NCI-H748 (cell line): ENCODE measurements at regions not wholly inside any gene's neighbourhood (a gene's known extent, or its start where the extent isn't known, plus 50 kb on each side); places are given as distances from the start of the nearest gene placed in this dataset.
"Not testable (repeated sequence)": the region's sequence is repeated elsewhere in the genome, so short reads cannot be mapped to it uniquely, and the experiment has no call there.

Experiments used
- DNase-seq: peaks from one replicate; lab custom pipeline; 2025; ENCODE audit not compliant: unreplicated experiment; lab: John Stamatoyannopoulos, UW

DNA sequence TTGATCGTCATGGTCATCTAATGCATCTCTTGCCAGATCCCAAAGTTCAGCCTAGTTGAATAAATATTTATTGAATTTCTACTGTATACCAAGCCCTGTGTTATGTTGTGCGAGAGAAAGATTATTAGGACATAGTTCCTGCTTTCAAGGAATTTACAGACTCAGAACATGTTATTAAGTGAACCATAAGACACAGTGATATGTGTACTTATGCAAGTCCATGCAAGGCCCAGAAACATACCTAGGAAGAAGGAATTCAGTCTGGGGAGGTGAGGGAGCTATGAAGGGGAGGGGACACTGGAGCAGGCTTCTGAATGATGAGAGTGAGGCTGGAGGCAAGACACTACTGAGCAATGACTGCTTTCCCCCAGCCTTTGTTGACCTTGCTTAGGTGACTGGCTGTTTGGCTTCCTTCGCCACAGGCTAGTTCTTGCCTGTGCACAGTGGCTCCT, 81.4 kb downstream of the ACAA2 start:
- DNase-seq, result no peak

DNA sequence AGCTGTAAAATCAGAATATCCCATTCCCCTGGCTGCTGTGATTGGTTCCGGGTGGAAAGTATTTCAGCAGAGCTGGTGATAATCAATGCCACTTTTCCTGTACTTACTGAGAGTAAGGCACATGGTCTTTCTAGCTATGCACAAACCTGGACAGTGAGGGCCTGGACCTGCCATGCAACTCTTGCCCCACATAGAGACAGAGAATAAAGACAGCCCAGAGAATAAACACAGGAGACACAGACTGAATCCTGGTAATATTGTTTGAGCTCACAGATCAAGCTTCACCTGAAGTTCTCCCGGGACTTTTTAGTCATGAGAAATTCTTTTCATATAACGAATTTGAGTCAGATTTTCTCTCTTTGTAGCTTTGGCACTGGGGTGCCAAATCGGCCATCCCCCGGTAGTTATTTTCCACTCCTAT, 81.9 kb downstream of the ACAA2 start:
- no peak for DNase-seq

DNA sequence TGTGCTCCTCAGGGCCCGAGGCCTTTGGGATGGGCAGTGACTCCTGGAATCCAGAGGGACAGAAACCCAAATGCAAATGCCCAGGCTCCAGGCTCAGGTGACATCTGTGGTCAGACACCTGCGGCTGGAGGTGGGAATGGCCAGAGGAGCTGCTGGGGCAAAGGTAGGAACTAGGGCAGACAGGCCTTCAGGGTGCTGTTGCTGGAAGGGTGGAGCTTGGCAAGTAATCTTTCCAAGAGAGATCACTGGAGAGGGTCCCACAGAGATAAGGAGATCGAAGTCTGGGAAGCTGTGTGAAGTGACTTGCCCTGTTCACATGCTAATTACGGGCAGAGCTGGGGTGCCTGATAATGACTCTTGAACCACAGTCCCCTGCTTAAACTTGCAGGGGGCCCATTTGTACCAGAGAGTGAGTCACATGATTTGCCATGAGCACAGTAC, 82.4 kb downstream of the ACAA2 start:
- no peak for DNase-seq

DNA sequence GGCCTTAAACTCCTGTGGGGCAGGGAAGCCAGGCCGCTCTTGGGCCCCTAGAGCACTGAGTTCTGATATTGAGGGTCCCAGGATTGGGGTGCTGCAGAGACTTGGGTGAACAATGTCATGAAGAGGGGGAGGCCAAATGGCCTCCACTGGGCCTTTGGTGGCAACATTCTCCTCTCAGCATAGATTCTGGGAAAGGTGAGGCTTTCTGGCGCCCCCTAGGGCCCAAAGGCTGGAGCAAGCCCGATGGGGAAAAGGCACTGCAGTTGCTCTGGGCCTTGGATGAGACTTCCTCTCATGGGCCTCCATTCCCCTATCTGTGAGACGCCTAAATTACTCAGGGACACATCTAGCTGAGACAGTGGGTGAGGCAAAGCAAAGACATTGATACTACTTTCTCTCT, 84.8 kb downstream of the ACAA2 start:
- peak; percentile 65 for DNase-seq

DNA sequence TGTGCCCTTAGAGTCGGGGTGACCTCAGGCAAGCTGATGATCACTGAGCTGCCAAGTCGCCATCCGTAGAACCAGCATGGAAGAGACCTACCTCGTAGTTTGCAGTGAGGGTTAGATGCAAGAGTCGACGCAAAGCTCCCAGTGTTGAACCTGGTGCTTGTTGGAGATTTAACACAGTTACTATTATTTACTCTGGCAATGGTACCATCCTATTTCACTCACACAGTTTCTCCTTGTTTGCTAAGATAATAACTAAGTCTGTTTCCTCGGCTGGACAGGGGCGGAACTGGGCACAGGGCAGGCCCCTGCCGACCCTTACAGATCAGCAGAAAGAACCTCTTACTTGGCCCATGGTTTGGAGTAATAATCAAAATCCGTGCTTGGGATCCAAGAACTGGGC, 85.5 kb downstream of the ACAA2 start:
- DNase-seq, result no peak

DNA sequence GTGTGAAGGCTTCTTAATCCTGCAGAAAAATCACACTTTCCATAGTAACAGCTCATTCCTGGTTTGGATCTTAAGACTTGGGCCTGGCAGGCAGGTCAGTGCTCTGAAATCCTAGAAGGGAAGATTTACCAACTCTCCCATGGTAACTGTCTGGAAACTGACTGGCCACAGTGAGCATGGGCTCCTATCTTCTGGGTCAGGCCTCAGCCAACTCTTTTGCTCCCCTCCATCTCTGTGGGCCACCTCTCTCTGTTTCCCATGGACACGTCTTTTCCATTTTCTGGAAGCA, 86.7 kb downstream of the ACAA2 start:
- DNase-seq, result no peak

DNA sequence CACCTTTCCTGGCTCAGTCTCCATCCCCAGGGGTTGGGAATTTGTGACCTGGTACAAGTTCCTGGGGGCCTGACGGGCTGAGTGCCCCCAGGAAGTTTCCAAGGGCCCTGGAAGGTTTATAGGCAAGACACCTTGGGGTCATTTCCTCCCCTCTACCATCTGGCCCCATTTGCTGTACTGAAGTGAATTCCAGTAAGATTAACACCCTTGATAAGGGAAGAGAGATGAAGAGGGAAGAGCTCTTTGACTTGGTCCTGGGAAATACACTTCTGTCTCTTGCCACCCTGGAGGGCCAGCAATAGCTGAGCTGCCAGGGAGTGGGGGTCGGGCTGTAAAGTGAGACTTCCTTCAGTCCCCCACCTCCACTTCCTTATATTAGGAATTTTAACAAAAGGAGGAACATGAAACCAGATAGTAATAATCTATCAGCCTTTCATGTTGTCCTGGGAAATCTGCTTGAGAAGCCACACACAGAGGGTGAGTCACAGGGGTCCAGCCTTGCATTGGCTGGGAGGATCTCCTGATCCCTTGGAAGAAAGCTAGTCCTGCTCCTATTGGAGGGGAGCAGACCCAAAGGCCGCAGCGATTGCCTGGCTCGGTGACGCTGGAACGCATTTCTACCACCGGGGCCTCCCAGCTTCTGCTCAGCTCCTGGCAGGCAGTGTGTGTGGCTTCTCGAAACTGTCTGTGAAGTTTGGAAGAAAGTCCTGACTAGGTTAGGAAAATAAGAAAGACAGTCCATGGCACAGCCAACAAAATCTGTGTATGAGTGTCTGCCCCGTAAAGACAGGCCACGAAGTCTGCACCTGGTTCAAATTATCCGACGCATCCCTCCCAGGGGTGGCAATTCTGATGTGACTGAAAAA, 87.3 kb downstream of the ACAA2 start:
- no peak for DNase-seq

DNA sequence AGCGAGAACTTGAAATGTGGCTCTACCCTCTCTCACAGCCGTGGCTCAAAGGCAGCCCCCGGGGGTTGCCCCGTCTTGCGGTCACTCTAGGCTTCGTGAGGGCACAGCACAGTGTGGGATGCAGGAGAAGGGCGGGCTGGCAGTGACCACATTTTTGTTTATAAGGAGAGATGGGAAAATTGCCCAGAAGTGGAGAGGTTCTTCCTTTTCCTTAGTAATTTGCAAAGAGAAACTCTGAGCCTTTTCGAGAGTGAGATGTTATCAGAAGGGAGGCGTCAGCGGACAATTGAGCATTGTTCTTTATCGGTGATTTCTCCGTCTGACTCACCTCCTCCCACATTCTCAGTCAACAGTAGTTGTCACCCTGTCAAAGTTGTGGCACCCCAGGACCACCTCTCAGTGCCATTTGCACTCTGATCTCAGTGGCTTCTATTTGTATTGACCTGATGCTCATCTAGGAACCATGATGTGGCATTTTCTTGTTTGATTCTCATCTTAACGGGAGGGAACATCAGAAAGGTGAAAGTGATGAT, 89.6 kb downstream of the ACAA2 start:
- no peak for DNase-seq

DNA sequence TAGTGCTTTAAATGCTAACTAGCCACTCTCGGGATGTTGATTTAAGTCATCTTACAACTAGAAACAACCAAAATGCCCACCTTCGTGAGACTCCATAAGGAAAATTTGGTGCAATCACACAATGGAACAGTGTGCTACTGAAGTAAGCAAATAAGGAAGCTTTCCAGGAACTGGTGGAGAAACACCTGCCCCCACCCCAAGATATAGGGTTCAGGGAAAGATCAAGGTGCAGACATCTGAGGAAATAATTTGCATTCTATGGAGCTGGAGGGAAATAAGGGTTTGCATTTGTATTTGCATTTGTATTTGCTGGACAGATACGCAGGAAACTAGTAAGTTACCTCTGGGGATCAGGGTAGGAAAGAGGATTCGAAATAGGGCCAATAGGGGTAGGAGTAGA, 90.9 kb downstream of the ACAA2 start:
- DNase-seq, result no peak

DNA sequence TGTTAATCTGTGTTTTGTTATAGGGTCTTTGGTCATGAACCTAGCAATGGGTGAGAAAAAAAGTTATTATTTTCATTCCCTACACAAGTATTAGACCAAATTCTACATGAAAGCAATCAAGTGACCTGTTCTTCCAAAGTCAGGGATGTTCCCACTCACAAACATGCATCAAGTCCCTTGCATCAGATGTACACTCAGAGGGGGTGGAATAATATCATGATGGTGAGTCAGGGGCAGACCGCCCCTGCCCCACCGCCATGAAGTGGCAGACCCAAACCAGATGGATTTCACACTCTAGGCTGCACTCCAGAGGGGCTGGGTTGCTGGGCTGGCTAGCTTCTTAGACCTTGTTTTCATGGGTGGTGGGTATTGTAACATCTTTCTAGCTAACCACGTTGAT, 91.4 kb downstream of the ACAA2 start:
- no peak for DNase-seq

DNA sequence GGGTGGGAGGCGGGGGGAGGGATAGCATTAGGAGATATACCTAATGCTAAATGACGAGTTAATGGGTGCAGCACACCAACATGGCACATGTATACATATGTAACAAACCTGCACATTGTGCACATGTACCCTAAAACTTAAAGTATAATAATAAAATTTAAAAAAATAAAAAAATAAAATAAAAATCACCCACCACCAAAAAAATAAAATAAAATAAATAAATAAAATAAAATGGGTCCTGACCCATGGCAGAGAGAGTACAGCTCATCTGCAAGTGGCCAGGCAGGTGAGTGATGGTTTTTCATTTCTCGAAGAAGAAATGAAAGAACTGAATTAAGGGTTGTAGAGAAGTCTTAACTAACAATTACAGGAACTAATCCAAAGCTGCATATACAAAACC, 92.4 kb downstream of the ACAA2 start:
- not testable (repeated sequence) for DNase-seq

DNA sequence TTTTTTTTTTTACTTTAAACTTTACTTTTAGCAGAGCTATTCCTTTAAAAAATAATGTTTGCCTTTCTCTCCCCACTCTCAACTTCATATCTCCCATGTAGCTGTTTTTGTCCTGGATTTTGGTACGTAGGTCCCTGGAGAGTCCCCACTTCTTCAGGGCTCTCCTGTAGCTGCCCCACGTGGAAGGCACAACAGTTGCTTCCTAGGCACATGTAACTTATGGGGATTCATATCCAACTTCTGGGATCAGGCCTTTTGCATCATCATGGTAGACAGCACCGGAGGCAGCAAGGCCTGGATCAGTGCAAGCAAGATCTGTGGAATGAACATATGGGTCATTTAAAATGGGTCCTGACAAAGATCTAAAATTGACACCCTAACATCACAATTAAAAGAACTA, 95.7 kb downstream of the ACAA2 start:
- no peak for DNase-seq

DNA sequence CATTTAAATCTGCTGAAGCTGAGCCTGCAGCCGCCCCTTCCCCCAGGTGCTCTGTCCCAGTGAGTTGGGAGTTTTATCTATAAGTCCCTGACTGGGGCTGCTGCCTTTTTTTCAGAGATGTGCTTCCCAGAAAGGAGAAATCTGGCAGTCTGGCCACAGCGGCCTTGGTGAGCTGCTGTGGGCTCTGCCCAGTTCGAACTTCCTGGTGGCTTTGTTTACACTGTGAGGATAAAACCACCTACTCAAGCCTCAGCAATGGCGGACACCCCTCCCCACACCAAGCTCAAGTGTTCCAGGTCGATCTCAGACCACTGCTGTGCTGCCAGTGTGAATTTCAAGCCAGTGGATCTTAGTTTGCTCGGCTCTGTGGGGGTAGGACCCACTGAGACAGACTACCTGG, 97.3 kb downstream of the ACAA2 start:
- DNase-seq, result no peak

DNA sequence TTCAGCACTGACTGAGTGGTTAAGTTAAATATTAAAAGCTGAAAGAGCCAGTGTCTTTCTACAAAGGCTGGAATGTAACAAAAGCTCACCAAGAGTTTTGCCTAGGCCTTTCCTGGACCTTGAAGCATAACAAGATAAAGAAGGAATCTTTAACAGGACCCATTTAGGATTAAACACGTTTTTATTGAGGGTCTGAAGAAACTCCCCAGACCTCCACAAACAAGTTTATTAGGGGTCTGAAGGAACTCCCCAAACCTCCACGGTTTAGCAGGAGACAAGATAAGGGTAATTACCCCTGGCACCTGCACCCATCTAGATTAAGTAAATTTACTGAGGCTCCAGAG, 104.0 kb downstream of the ACAA2 start:
- no peak for DNase-seq

DNA sequence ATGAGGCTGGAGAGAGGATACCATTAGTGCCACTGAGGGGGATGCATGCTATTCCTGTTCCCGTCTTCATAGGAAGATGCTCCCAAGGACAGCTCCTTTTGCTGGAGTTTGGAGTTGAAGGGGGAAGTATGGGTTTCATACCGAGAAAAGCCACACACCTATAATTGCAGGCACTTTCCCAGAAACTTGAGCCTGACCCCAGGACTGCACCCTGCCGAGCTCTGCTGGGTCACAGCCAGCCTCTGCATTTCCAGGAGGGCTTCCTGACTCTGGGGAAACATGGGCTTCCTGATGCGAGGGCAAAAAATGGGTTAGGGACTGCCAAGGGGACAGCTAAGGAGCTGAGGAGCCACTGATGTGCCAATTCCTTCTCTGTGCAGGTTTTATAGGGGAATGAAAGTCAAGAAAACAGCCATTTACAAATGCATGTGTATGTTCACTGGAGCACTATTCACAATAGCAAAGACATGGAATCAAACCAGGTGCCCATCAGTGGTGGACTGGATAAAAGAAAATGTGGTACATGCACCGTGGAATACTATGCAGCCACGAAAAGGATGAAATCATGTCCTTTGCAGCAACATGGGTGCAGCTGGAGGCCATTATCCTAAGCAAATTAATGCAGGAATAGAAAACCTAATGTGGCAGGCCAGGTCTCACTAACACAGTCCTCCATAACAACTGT, 104.5 kb downstream of the ACAA2 start:
- DNase-seq, result no peak

DNA sequence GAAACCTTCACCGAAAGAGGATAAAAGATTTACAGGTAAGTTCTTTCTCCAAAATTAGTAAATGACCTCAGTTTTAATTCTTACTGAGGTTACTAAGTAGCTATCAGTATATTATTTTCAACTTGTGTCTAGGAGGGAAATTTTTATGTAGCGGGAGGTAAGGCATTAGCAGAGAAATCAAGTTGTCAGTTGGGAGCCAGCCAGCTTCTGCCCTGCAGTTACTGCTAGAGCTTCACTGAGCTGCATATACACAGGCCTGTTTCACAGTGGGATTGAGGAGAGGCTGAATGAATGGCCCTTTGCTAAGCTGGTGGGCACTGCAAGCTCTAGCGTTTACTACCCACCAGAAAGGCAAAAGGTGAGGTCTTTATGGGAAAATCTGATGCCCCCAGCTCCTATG, 105.7 kb downstream of the ACAA2 start:
- DNase-seq, result no peak

DNA sequence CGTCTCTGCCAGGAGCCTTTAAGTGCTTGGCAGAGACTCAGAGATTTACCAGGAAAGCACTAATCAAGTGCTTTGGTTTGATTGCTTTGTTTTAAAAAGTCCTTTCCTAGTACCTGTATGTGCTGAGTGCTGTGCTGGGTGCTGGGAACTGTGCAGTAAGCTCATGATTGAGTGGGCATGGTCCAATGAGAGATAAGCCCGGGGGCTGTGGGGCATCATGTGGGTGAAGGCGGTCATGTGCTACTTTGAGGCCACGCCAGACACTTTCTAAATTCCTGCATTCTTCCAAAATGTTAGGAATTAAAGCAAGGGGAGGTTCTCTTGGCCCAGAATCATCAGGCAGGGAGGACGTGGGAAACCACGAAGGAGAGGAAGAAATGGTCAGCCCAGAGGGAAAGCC, 109.0 kb downstream of the ACAA2 start:
- no peak for DNase-seq

DNA sequence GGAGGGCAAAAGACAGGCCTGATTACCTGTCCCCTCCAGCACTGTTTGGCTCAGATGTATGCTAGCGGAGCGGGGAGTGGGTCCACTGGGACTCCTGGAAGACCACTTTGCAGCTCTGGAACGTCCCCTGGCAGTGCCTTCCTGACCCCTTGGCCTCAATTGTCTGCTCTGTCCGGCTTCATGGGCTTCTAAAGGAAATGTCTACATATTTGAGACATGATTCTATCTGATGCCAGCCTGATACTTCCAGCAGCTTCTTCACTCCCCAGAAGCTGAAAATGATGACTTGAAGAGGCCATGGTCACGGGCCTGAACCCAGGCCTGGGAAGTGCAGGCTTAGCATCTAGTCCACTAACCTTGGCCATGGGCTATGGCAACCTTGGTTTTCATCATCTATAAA, 112.1 kb downstream of the ACAA2 start:
- no peak for DNase-seq

DNA sequence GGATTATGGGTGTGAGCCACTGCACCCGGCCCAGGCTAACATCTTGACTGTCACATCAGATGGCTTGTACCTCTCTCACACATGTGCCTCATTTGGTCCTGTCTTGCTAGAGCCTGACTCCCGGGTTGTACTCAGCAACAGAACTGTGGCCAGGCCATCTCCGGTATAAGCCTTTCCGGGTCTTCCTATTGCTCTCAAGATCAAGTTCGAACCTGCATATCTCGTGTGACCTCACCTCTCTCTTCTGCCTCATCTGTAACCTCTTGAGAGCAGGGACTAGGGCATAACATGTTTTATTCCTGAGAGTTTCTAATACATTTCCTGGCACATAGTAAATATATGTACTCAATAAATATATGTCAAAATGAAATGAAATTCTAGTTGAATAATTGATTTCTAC, 114.0 kb downstream of the ACAA2 start:
- no peak for DNase-seq

DNA sequence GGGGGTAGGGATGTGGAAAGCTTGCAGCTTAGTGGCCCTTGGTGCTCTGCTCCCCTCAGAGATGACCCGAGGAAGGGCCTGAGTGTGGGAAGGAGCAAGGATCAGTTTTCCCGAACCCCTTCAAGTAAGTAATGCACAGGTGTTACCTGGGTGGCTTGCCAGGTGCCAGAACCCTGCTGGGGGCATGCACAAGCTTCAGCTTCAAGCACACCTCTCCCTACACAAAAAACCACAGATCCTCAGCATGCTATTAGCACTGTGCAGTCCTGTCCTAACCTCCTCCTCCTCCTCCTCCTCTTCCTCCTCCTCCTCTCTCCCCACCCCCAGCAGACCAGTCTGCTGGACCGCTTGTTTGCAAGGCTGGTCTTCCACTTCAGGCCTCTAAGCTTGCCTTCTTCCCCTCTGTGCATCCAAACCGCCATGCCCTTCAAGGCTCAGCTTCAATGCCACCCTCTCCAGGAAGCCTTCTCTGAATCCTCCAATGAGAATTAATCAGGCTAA, 114.8 kb downstream of the ACAA2 start:
- DNase-seq, result no peak

DNA sequence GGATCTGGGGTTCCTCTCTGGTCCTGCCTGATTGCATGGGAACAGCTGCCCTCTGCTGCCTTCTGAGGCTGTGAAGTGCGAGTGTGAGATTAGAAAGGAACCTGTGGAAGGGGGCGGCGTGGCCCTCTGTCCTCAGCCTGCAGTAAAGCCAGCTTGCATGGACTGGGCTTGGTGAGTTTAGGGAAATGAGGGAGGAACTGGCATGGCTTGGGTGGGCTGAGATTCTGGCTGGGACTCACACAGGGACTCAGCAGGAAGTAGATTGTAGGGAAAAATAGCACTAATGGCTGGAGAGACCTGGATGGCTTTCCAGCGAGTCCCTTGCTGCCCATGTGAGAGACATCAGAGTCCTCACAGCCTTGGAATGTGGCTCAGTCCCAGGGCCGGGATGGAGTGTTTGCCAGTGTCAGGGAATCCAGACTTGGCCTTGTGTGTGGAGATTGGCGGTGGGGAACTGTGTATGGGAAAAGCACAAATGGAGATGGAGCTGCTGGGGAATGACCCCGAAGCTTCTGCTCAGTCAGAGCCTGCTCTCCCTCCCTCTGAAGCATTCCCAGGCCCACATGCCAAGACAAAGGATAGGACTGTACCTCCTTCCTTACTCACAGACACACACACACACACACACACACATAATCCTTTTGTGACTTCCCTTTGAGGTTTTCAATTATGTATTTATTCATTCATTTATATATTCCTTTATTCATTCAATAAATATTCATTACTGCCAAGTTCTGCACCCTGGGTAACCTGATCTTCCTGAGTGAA, 115.4 kb downstream of the ACAA2 start:
- no peak for DNase-seq

DNA sequence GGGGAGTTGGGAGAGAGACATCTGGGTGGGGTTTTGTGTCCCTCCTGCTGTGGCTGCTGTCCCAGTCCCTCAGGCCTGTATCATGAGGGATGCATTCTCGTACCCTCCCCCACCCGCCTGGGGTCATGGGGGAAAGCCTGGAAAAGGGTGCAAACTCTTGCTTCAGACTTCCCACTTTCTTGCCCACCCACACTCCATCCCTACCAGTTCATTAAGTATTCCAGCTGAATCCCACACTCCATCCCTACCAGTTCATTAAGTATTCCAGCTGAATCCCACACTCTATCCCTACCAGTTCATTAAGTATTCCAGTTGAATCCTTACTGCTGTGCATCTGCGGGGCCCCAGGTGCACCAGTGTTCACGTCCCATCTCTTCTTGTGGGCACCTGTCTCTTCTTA, 116.3 kb downstream of the ACAA2 start:
- DNase-seq, result no peak
